ENCODE measurements at regions not wholly inside any gene's neighbourhood (a gene's known extent, or its start where the extent isn't known, plus 50 kb on each side); places are given as distances from the start of the nearest gene placed in this dataset.

DNA sequence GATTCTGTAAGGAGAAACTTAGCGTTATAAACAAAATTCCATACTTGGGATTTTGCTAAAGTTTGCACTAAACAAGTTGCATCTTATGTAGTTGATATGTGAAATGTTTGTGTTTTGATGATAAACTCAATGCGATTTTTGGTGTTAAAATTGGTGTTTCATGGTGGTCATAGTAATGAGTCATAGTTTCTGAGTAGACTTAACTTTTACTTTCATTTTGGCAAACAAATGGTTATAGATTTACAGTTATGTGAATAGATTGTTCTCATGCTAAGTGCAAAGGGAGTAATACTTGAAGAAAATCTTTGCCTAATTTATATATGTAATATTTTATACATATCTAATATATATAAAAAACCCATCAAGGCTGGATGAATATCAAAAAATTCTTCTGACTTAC is 107.3 kb upstream of the ELAVL2 start:
- Histone ChIP-seq H3F3A (ENCODE audit: insufficient read depth, low read length, poor library complexity, severe bottlenecking) (peaks cover 5% of the 10 kb centered on the region), H3K36me3 (ENCODE audit: insufficient read depth, low read length) (no peaks in the 10 kb centered on the region), H2AFZ (ENCODE audit: low read depth, low read length) (no peak overlapping the region), H3K79me2 (replicated peaks; ENCODE audit: insufficient read depth, low read length) (no peaks in the 10 kb centered on the region), H3K27me3 (ENCODE audit: insufficient read depth, low read depth, low read length) (no peaks in the 10 kb centered on the region), H3K27ac (ENCODE audit: low read length) (no peak overlapping the region), H3K4me3 (ENCODE audit: low read length) (no peak overlapping the region), H4K20me1 (ENCODE audit: insufficient read depth) (no peaks in the 10 kb centered on the region), H3K4me2 (ENCODE audit: low read length) (no peak overlapping the region), H3K9ac (ENCODE audit: low read length) (no peak overlapping the region), H3K9me2 (ENCODE audit: insufficient read depth, low read length) (no peaks in the 10 kb centered on the region), H3K9me3 (ENCODE audit: low read length) (no peaks in the 10 kb centered on the region)
- TF ChIP-seq EZH2 (IDR thresholded peaks at IDR 0.05; ENCODE audit: borderline replicate concordance, insufficient read depth, low read length, poor library complexity, severe bottlenecking) (no peak), RAD21 (conservative IDR thresholded peaks at IDR 0.05) (no peak), EP300 (conservative IDR thresholded peaks at IDR 0.05; ENCODE audit: poor library complexity, severe bottlenecking) (no peak), SMC3 (conservative IDR thresholded peaks at IDR 0.05; ENCODE audit: poor library complexity) (no peak), MXI1 (conservative IDR thresholded peaks at IDR 0.05; ENCODE audit: poor library complexity, severe bottlenecking) (no peak), POLR2AphosphoS5 (IDR thresholded peaks at IDR 0.05) (no peak)
- TF ChIP-seq, protein P1, sequence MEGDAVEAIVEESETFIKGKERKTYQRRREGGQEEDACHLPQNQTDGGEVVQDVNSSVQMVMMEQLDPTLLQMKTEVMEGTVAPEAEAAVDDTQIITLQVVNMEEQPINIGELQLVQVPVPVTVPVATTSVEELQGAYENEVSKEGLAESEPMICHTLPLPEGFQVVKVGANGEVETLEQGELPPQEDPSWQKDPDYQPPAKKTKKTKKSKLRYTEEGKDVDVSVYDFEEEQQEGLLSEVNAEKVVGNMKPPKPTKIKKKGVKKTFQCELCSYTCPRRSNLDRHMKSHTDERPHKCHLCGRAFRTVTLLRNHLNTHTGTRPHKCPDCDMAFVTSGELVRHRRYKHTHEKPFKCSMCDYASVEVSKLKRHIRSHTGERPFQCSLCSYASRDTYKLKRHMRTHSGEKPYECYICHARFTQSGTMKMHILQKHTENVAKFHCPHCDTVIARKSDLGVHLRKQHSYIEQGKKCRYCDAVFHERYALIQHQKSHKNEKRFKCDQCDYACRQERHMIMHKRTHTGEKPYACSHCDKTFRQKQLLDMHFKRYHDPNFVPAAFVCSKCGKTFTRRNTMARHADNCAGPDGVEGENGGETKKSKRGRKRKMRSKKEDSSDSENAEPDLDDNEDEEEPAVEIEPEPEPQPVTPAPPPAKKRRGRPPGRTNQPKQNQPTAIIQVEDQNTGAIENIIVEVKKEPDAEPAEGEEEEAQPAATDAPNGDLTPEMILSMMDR (IDR thresholded peaks at IDR 0.05; ENCODE audit: poor library complexity, severe bottlenecking), result no peak
- TF ChIP-seq, protein P2, sequence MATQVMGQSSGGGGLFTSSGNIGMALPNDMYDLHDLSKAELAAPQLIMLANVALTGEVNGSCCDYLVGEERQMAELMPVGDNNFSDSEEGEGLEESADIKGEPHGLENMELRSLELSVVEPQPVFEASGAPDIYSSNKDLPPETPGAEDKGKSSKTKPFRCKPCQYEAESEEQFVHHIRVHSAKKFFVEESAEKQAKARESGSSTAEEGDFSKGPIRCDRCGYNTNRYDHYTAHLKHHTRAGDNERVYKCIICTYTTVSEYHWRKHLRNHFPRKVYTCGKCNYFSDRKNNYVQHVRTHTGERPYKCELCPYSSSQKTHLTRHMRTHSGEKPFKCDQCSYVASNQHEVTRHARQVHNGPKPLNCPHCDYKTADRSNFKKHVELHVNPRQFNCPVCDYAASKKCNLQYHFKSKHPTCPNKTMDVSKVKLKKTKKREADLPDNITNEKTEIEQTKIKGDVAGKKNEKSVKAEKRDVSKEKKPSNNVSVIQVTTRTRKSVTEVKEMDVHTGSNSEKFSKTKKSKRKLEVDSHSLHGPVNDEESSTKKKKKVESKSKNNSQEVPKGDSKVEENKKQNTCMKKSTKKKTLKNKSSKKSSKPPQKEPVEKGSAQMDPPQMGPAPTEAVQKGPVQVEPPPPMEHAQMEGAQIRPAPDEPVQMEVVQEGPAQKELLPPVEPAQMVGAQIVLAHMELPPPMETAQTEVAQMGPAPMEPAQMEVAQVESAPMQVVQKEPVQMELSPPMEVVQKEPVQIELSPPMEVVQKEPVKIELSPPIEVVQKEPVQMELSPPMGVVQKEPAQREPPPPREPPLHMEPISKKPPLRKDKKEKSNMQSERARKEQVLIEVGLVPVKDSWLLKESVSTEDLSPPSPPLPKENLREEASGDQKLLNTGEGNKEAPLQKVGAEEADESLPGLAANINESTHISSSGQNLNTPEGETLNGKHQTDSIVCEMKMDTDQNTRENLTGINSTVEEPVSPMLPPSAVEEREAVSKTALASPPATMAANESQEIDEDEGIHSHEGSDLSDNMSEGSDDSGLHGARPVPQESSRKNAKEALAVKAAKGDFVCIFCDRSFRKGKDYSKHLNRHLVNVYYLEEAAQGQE (IDR thresholded peaks at IDR 0.05; ENCODE audit: borderline replicate concordance), result no peak

DNA sequence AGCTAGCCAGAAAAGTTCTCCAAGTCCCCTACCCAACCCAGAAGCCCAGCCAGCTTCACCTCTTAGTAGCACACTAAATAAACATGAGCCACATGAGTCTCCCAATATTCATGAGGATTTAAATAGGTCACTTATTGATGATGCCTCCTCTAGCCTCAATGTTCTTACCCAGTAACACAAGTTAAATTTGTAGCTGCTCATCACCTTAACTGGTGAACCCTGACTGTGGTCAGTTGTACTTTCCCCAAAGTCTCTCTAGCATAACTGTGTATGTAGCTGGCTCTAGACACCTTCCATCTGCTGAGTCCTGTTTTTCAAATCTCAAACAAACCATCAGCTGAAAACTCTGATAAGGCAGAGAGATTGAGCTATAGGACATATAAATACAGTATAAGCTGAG is 100.3 kb upstream of the ELAVL2 start:
- Histone ChIP-seq H3F3A (ENCODE audit: insufficient read depth, low read length, poor library complexity, severe bottlenecking) (no peaks in the 10 kb centered on the region), H3K79me2 (replicated peaks; ENCODE audit: insufficient read depth, low read length) (no peaks in the 10 kb centered on the region), H3K4me3 (ENCODE audit: low read length) (no peak overlapping the region), H3K9ac (ENCODE audit: low read length) (no peak overlapping the region), H4K20me1 (ENCODE audit: insufficient read depth) (no peaks in the 10 kb centered on the region), H3K27ac (ENCODE audit: low read length) (no peak overlapping the region), H3K36me3 (ENCODE audit: insufficient read depth, low read length) (no peaks in the 10 kb centered on the region), H3K9me2 (ENCODE audit: insufficient read depth, low read length) (no peaks in the 10 kb centered on the region), H2AFZ (ENCODE audit: low read depth, low read length) (no peak overlapping the region), H3K27me3 (ENCODE audit: insufficient read depth, low read depth, low read length) (no peaks in the 10 kb centered on the region), H3K4me2 (ENCODE audit: low read length) (no peak overlapping the region), H3K9me3 (ENCODE audit: low read length) (no peaks in the 10 kb centered on the region)
- TF ChIP-seq TAF1 (IDR thresholded peaks at IDR 0.05; ENCODE audit: low read depth) (no peak), RAD21 (conservative IDR thresholded peaks at IDR 0.05) (no peak), EZH2 (IDR thresholded peaks at IDR 0.05; ENCODE audit: borderline replicate concordance, insufficient read depth, low read length, poor library complexity, severe bottlenecking) (no peak), POLR2AphosphoS5 (IDR thresholded peaks at IDR 0.05) (no peak), MXI1 (conservative IDR thresholded peaks at IDR 0.05; ENCODE audit: poor library complexity, severe bottlenecking) (no peak), SMC3 (conservative IDR thresholded peaks at IDR 0.05; ENCODE audit: poor library complexity) (no peak), EP300 (conservative IDR thresholded peaks at IDR 0.05; ENCODE audit: poor library complexity, severe bottlenecking) (no peak)
- TF ChIP-seq, protein P2 (IDR thresholded peaks at IDR 0.05; ENCODE audit: borderline replicate concordance), result no peak
- TF ChIP-seq, protein P1 (IDR thresholded peaks at IDR 0.05; ENCODE audit: poor library complexity, severe bottlenecking), result no peak
